H1 (cell line): ENCODE measurements at regions not wholly inside any gene's neighbourhood (a gene's known extent, or its start where the extent isn't known, plus 50 kb on each side); places are given as distances from the start of the nearest gene placed in this dataset.

Experiments
- CTCF ChIA-PET: fragments of 300-600 bp; sonication (Branson Sonifier 250); formaldehyde crosslinking; loops from one replicate; lab custom pipeline; 2021; ENCODE audit not compliant: partially characterized antibody; lab: Charles Lee
- POLR2A ChIA-PET: fragments of 300-600 bp; sonication (Branson Sonifier 250); formaldehyde crosslinking; loops from one replicate; lab custom pipeline; 2021; ENCODE audit warnings: inconsistent platforms; ENCODE audit not compliant: partially characterized antibody; lab: Charles Lee
- DNase-seq, 2 experiments: peaks; one replicate each; pipeline versions ENCODE4 v3.0.0 to v3.0.0-alpha.2; 2010 to 2022; ENCODE audit warnings: low spot score in 2 of 2, low read depth in 1 of 2, mixed read lengths in 1 of 2
- FAIRE-seq: peaks from 2 replicates; lab custom pipeline; 2011; peaks lifted over from hg19 to GRCh38; lab: Jason Lieb, UNC
- H2AFZ ChIP-seq: 2 replicates; pipeline ENCODE4 v1.8.1; 2012; ENCODE audit warnings: low read length, inconsistent platforms
- H2AK5ac ChIP-seq: 2 replicates; pipeline ENCODE4 v1.6.1; 2013; ENCODE audit warnings: low read depth, low read length
- H2BK120ac ChIP-seq: replicated peaks from 2 replicates; pipeline ENCODE3; 2013; ENCODE audit warnings: low read depth, low read length, inconsistent platforms
- H2BK12ac ChIP-seq: 2 replicates; pipeline ENCODE4 v1.6.1; 2013; ENCODE audit warnings: low read depth, low read length
- H2BK15ac ChIP-seq: 2 replicates; pipeline ENCODE4 v1.6.1; 2013; ENCODE audit warnings: low read length
- H2BK20ac ChIP-seq: 2 replicates; pipeline ENCODE4 v1.6.1; 2013; ENCODE audit warnings: low read length
- H2BK5ac ChIP-seq: 2 replicates; pipeline ENCODE4 v1.6.1; 2013; ENCODE audit warnings: low read depth, low read length
- H3K14ac ChIP-seq: 2 replicates; pipeline ENCODE4 v1.6.1; 2013; ENCODE audit warnings: inconsistent platforms; ENCODE audit not compliant: insufficient read length
- H3K18ac ChIP-seq: 2 replicates; pipeline ENCODE4 v1.6.1; 2013; ENCODE audit warnings: low read length; ENCODE audit errors: extremely low read depth
- H3K23ac ChIP-seq: 2 replicates; pipeline ENCODE4 v1.6.1; 2013; ENCODE audit warnings: inconsistent platforms; ENCODE audit not compliant: insufficient read length
- H3K23me2 ChIP-seq: 2 replicates; pipeline ENCODE4 v1.6.1; 2013; ENCODE audit warnings: low read depth, low read length
- H3K27ac ChIP-seq: 2 replicates; pipeline ENCODE4 v1.6.1; 2011; ENCODE audit warnings: low read depth, low read length, inconsistent platforms
- H3K27me3 ChIP-seq, 4 experiments: replicated peaks in 1 of 4; 1 replicate in 1 of 4; 2 replicates in 3 of 4; pipeline versions ENCODE4 v1.6.1 to v1.8.1; 2011 to 2013; ENCODE audit warnings: low read length in 3 of 4, mild to moderate bottlenecking in 3 of 4, inconsistent platforms in 2 of 4, mixed read lengths in 2 of 4, moderate library complexity in 1 of 4; ENCODE audit not compliant: control insufficient read depth in 3 of 4, insufficient read depth in 3 of 4; ENCODE audit errors: extremely low read depth in 1 of 4
- H3K36me3 ChIP-seq, 4 experiments: 2 replicates each; pipeline versions ENCODE4 v1.6.1 to v1.8.1; 2011 to 2013; ENCODE audit warnings: mild to moderate bottlenecking in 4 of 4, low read length in 3 of 4, moderate library complexity in 2 of 4, control low read depth in 1 of 4, inconsistent platforms in 1 of 4; ENCODE audit not compliant: insufficient read depth in 4 of 4, control insufficient read depth in 2 of 4
- H3K4ac ChIP-seq: replicated peaks from 2 replicates; pipeline ENCODE3; 2013; ENCODE audit warnings: low read length, low read depth, mixed read lengths, inconsistent platforms; ENCODE audit not compliant: insufficient read length
- H3K4me1 ChIP-seq, 4 experiments: replicated peaks in 1 of 4; 1 replicate in 1 of 4; 2 replicates in 3 of 4; pipeline versions ENCODE4 v1.6.1 to v1.8.1; 2011 to 2013; ENCODE audit warnings: low read length in 3 of 4, inconsistent platforms in 2 of 4, mixed read lengths in 1 of 4; ENCODE audit not compliant: insufficient read depth in 4 of 4, control insufficient read depth in 3 of 4
- H3K4me2 ChIP-seq, 2 experiments: 2 replicates each; pipeline versions ENCODE4 v1.6.1 to v1.8.1; 2011 to 2013; ENCODE audit warnings: low read depth in 2 of 2, low read length in 2 of 2, control low read depth in 1 of 2, inconsistent platforms in 1 of 2, mild to moderate bottlenecking in 1 of 2; ENCODE audit not compliant: insufficient read depth in 1 of 2
- H3K4me3 ChIP-seq, 4 experiments: fragments of 200-600, 300-600 bp in 1 of 4; sonication (generic), shearing (Covaris generic), sonication (Bioruptor Twin) in 1 of 4; 2 replicates each; pipeline versions ENCODE4 v1.5.1 to v1.8.1; 2011 to 2016; ENCODE audit warnings: low read length in 4 of 4, low read depth in 3 of 4, control low read depth in 2 of 4, inconsistent platforms in 2 of 4, mild to moderate bottlenecking in 2 of 4, mixed read lengths in 1 of 4, moderate library complexity in 1 of 4; ENCODE audit not compliant: insufficient read depth in 2 of 4; ENCODE audit errors: extremely low read depth in 1 of 4
- H3K56ac ChIP-seq: replicated peaks from 2 replicates; pipeline ENCODE3; 2013; ENCODE audit warnings: low read depth, mild to moderate bottlenecking, mixed read lengths, low read length, inconsistent platforms; ENCODE audit not compliant: insufficient read length
- H3K79me1 ChIP-seq: 2 replicates; pipeline ENCODE4 v1.6.1; 2013; ENCODE audit warnings: low read depth, low read length, control low read depth
- H3K79me2 ChIP-seq, 2 experiments: 2 replicates each; pipeline versions ENCODE4 v1.6.1 to v1.8.1; 2012 to 2013; ENCODE audit warnings: low read length in 2 of 2, mild to moderate bottlenecking in 2 of 2, inconsistent platforms in 1 of 2; ENCODE audit not compliant: insufficient read depth in 2 of 2, control insufficient read depth in 1 of 2
- H3K9ac ChIP-seq, 4 experiments: replicated peaks in 1 of 4; 1 replicate in 1 of 4; 2 replicates in 3 of 4; pipeline versions ENCODE4 v1.6.1 to v1.8.1; 2011 to 2013; ENCODE audit warnings: low read depth in 3 of 4, low read length in 3 of 4, control low read depth in 2 of 4, mild to moderate bottlenecking in 2 of 4, moderate library complexity in 2 of 4, inconsistent platforms in 1 of 4; ENCODE audit errors: extremely low read depth in 1 of 4
- H3K9me3 ChIP-seq, 2 experiments: 2 replicates each; pipeline versions ENCODE4 v1.6.1 to v1.8.1; 2012 to 2013; ENCODE audit warnings: mild to moderate bottlenecking in 2 of 2, moderate library complexity in 2 of 2, control low read depth in 1 of 2, inconsistent platforms in 1 of 2, low read depth in 1 of 2, low read length in 1 of 2, mixed read lengths in 1 of 2; ENCODE audit not compliant: insufficient read depth in 2 of 2
- H4K20me1 ChIP-seq, 2 experiments: replicated peaks in 1 of 2; 2 replicates each; pipeline versions ENCODE3 to v1.8.1; 2011 to 2013; ENCODE audit warnings: inconsistent platforms in 2 of 2, low read length in 2 of 2, mild to moderate bottlenecking in 1 of 2; ENCODE audit not compliant: insufficient read depth in 2 of 2, control insufficient read depth in 1 of 2
- H4K5ac ChIP-seq: 2 replicates; pipeline ENCODE4 v1.6.1; 2013; ENCODE audit warnings: low read length, low read depth, mixed read lengths, inconsistent platforms; ENCODE audit not compliant: insufficient read length
- H4K8ac ChIP-seq: 2 replicates; pipeline ENCODE4 v1.8.0; 2013; ENCODE audit warnings: mild to moderate bottlenecking, moderate library complexity, low read length, inconsistent platforms; ENCODE audit not compliant: insufficient read depth; ENCODE audit errors: extremely low read depth
- H4K91ac ChIP-seq: replicated peaks from 2 replicates; pipeline ENCODE3; 2013; ENCODE audit warnings: low read length, mixed read lengths, inconsistent platforms; ENCODE audit not compliant: insufficient read length
- BCL11A ChIP-seq, 2 experiments: IDR thresholded peaks; one replicate each; pipeline ENCODE4 v1.6.1; 2011; ENCODE audit warnings: low read depth in 2 of 2, low read length in 2 of 2, mild to moderate bottlenecking in 2 of 2
- CBX8 ChIP-seq: fragments of 300-800, 300-1000 bp; sonication (generic); IDR thresholded peaks from 2 replicates; pipeline ENCODE4 v1.7.1; 2016; ENCODE audit warnings: low read depth, low read length, borderline replicate concordance
- CTBP2 ChIP-seq: IDR thresholded peaks from 2 replicates; pipeline ENCODE4 v1.7.0; 2011; ENCODE audit warnings: borderline replicate concordance, mild to moderate bottlenecking, moderate library complexity, mixed read lengths, low read length; ENCODE audit not compliant: insufficient read depth, insufficient read length
- EP300 ChIP-seq, 2 experiments: IDR thresholded peaks; 1 replicate in 1 of 2; 2 replicates in 1 of 2; pipeline ENCODE4 v1.6.1; 2011 to 2012; ENCODE audit warnings: low read depth in 2 of 2, low read length in 2 of 2, mild to moderate bottlenecking in 2 of 2, borderline replicate concordance in 1 of 2, inconsistent platforms in 1 of 2, moderate library complexity in 1 of 2
- HDAC2 ChIP-seq, 2 experiments: fragments of 300-600 bp in 1 of 2; sonication (generic) in 1 of 2; IDR thresholded peaks; 2 replicates each; pipeline ENCODE4 v1.6.1; 2011 to 2012; ENCODE audit warnings: low read depth in 2 of 2, low read length in 2 of 2, mild to moderate bottlenecking in 2 of 2, moderate library complexity in 2 of 2, borderline replicate concordance in 1 of 2, inconsistent platforms in 1 of 2
- PHF8 ChIP-seq: fragments of 200-600 bp; sonication (generic); conservative IDR thresholded peaks from 2 replicates; pipeline ENCODE4 v1.7.1; 2012; ENCODE audit warnings: low read depth, mild to moderate bottlenecking, inconsistent platforms, low read length, moderate library complexity
- POLR2A ChIP-seq, 2 experiments: IDR thresholded peaks; 1 replicate in 1 of 2; 2 replicates in 1 of 2; pipeline ENCODE4 v1.6.1; 2011; ENCODE audit warnings: low read depth in 2 of 2, low read length in 2 of 2, mild to moderate bottlenecking in 2 of 2; ENCODE audit errors: control extremely low read depth in 1 of 2
- SP1 ChIP-seq: IDR thresholded peaks from 2 replicates; pipeline ENCODE4 v1.6.1; 2011; ENCODE audit warnings: low read depth, low read length
- SRF ChIP-seq: IDR thresholded peaks from 2 replicates; pipeline ENCODE4 v1.6.1; 2011; ENCODE audit warnings: mild to moderate bottlenecking, low read depth, low read length, moderate library complexity
- SUZ12 ChIP-seq: fragments of 200-600 bp; sonication (generic); IDR thresholded peaks from 2 replicates; pipeline ENCODE4 v1.6.1; 2012; ENCODE audit warnings: mild to moderate bottlenecking, inconsistent platforms, low read length, moderate library complexity, mixed read lengths
- USF2 ChIP-seq: IDR thresholded peaks from 2 replicates; pipeline ENCODE4 v1.6.1; 2011; ENCODE audit warnings: low read length, improper control_type of control experiment
- WGBS, 2 experiments: shearing (Covaris generic) in 1 of 2; methylation state at CpG; one replicate each; pipeline versions ENCODE4 v1.1.6 to v1.1.7; 2013 to 2015; ENCODE audit warnings: low lambda C conversion rate in 2 of 2, mixed read lengths in 2 of 2, inconsistent platforms in 1 of 2, low coverage in 1 of 2, missing lambda C conversion rate in 1 of 2; ENCODE audit not compliant: insufficient replicate concordance in 2 of 2, insufficient coverage in 1 of 2, insufficient read length in 1 of 2; ENCODE audit errors: extremely low coverage in 1 of 2, missing lambda C conversion rate in 1 of 2; 5-methylcytosine and 5-hydroxymethylcytosine counted together
- TF ChIP-seq, protein P1 (sequence below): IDR thresholded peaks from 2 replicates; pipeline ENCODE4 v1.6.1; 2012; ENCODE audit warnings: inconsistent platforms

DNA sequence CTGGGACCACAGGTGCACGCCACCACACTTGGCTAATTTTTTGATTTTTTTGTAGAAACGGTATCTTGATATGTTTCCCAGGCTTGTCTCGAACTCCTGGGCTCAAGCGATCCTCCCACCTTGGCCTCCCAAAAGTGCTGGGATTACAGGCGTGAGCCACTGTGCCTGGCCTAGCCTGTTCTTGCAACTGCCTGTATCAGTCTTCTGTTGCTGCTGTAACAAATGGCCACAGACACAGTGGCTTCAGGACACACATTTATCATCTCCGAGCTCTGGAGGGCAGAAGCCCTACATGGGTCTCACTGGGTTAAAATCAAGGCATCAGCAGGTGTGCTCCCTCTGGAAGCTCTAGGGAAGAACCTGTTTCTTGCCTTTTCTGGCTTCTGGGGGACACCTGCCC, 79.9 kb upstream of the NCOR2 start:
- no peak overlapping the region for H3K9ac ChIP-seq
- H3K56ac ChIP-seq = no peak overlapping the region
- no peak overlapping the region for H2BK20ac ChIP-seq
- no peak overlapping the region for H2BK120ac ChIP-seq
- H2BK5ac ChIP-seq = no peak overlapping the region
- FAIRE-seq (no peak), DNase-seq (no peak)
- H2BK12ac ChIP-seq = no peak overlapping the region
- H3K36me3 ChIP-seq = no peaks in the 10 kb centered on the region
- no peak overlapping the region for H3K4me3 ChIP-seq
- H3K27me3 ChIP-seq = no peaks in the 10 kb centered on the region; a peak in 1 of 7 replicates
- H3K4me2 ChIP-seq = no peak overlapping the region
- H3K14ac ChIP-seq = no peak overlapping the region
- no peaks in the 10 kb centered on the region for H3K23me2 ChIP-seq
- CTCF ChIA-PET = interaction anchor here (1.3 kb wide), 1 partner anchor 177 kb away, joined by 3 read pairs; no protein-coding TSS in a partner anchor
- no peak overlapping the region for H3K27ac ChIP-seq
- no peak overlapping the region for H2AK5ac ChIP-seq
- no peak overlapping the region for H3K23ac ChIP-seq
- H3K79me1 ChIP-seq = no peaks in the 10 kb centered on the region
- 76% methylated on average over 6 of the region's 6 CpGs; no CpG with 5 or more reads in 1 of the 2 experiments for WGBS, 2 experiments
- no peak overlapping the region for H4K91ac ChIP-seq
- H4K5ac ChIP-seq = no peak overlapping the region
- no peak overlapping the region for H2BK15ac ChIP-seq
- H3K4ac ChIP-seq = no peak overlapping the region
- peaks cover 16 to 18% of the 10 kb centered on the region in 2 experiments for H3K9me3 ChIP-seq
- POLR2A ChIA-PET = interaction anchor here (0.6 to 1.0 kb wide), 2 partner anchors 13 to 20 kb away, joined by 3 to 4 read pairs; no protein-coding TSS in a partner anchor
- H3K18ac ChIP-seq = no peak overlapping the region; the same call in 1 of the 2 replicates
- no peak overlapping the region for H2AFZ ChIP-seq
- H4K20me1 ChIP-seq = no peaks in the 10 kb centered on the region
- no peaks in the 10 kb centered on the region for H3K79me2 ChIP-seq
- H4K8ac ChIP-seq = no peak overlapping the region
- peaks cover 0 to 8% (median 4%) of the 10 kb centered on the region in 4 experiments; a peak in 6 of 7 replicates for H3K4me1 ChIP-seq
- TF ChIP-seq PHF8 (no peak), HDAC2 (IDR thresholded peaks at IDR 0.05; ENCODE audit: borderline replicate concordance in 1 of 2, low read depth in 2 of 2, low read length in 2 of 2) (no peak), USF2 (no peak), CBX8 (no peak), CTBP2 (no peak), POLR2A (IDR thresholded peaks at IDR 0.05; ENCODE audit: control extremely low read depth in 1 of 2, low read depth in 2 of 2, low read length in 2 of 2) (no peak), EP300 (IDR thresholded peaks at IDR 0.05; ENCODE audit: borderline replicate concordance in 1 of 2, low read depth in 2 of 2, low read length in 2 of 2) (no peak), SP1 (no peak), SRF (no peak), SUZ12 (no peak), BCL11A (IDR thresholded peaks at IDR 0.05; ENCODE audit: low read depth in 2 of 2, low read length in 2 of 2) (no peak)
- TF ChIP-seq, protein P1, sequence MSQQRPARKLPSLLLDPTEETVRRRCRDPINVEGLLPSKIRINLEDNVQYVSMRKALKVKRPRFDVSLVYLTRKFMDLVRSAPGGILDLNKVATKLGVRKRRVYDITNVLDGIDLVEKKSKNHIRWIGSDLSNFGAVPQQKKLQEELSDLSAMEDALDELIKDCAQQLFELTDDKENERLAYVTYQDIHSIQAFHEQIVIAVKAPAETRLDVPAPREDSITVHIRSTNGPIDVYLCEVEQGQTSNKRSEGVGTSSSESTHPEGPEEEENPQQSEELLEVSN = no peak
